ACC112 (cell line): ENCODE measurements at regions not wholly inside any gene's neighbourhood (a gene's known extent, or its start where the extent isn't known, plus 50 kb on each side); places are given as distances from the start of the nearest gene placed in this dataset.

Experiments
- H2AFZ ChIP-seq: fragments of 200-600 bp; sonication (generic); one replicate; pipeline ENCODE4 v1.6.0; 2017; ENCODE audit warnings: antibody characterized with exemption, low read length; ENCODE audit not compliant: unreplicated experiment
- H3K27ac ChIP-seq: fragments of 200-600 bp; sonication (generic); 2 replicates; pipeline ENCODE4 v1.5.1; 2014; ENCODE audit warnings: low read depth, mild to moderate bottlenecking, antibody characterized with exemption, low read length, moderate library complexity
- H3K27me3 ChIP-seq: fragments of 200-600 bp; sonication (generic); 2 replicates; pipeline ENCODE4 v1.6.1; 2014; ENCODE audit warnings: mild to moderate bottlenecking, antibody characterized with exemption, low read length, moderate library complexity, mixed read lengths; ENCODE audit not compliant: insufficient read depth
- H3K36me3 ChIP-seq: fragments of 200-600 bp; sonication (generic); 2 replicates; pipeline ENCODE4 v1.6.1; 2016; ENCODE audit warnings: mild to moderate bottlenecking, antibody characterized with exemption, low read length, moderate library complexity, mixed read lengths; ENCODE audit not compliant: insufficient read depth
- H3K4me1 ChIP-seq: fragments of 200-600 bp; sonication (generic); one replicate; pipeline ENCODE4 v1.6.1; 2016; ENCODE audit warnings: low read length, mixed read lengths; ENCODE audit not compliant: insufficient read depth, unreplicated experiment, control insufficient read depth
- H3K4me3 ChIP-seq: fragments of 200-600 bp; sonication (generic); 2 replicates; pipeline ENCODE4 v1.5.1; 2014; ENCODE audit warnings: mild to moderate bottlenecking, low read depth, low read length
- H3K79me2 ChIP-seq: fragments of 200-600 bp; sonication (generic); one replicate; pipeline ENCODE4 v1.6.0; 2016; ENCODE audit warnings: low read length; ENCODE audit not compliant: control insufficient read depth, unreplicated experiment, insufficient read depth

GRCh38 chr6:103937389-103937788 is 922.3 kb downstream of the HACE1 start:
- no peak overlapping the region for H3K27ac ChIP-seq
- no peak overlapping the region for H2AFZ ChIP-seq
- no peaks in the 10 kb centered on the region for H3K79me2 ChIP-seq
- no peaks in the 10 kb centered on the region for H3K4me1 ChIP-seq
- H3K36me3 ChIP-seq = no peaks in the 10 kb centered on the region
- H3K27me3 ChIP-seq = no peaks in the 10 kb centered on the region
- H3K4me3 ChIP-seq = no peak overlapping the region

GRCh38 chr6:103925317-103925716 is 934.4 kb downstream of the HACE1 start:
- H2AFZ ChIP-seq = no peak overlapping the region
- no peak overlapping the region for H3K4me3 ChIP-seq
- no peaks in the 10 kb centered on the region for H3K27me3 ChIP-seq
- H3K36me3 ChIP-seq = no peaks in the 10 kb centered on the region
- no peaks in the 10 kb centered on the region for H3K4me1 ChIP-seq
- no peaks in the 10 kb centered on the region for H3K79me2 ChIP-seq
- H3K27ac ChIP-seq = no peak overlapping the region

DNA sequence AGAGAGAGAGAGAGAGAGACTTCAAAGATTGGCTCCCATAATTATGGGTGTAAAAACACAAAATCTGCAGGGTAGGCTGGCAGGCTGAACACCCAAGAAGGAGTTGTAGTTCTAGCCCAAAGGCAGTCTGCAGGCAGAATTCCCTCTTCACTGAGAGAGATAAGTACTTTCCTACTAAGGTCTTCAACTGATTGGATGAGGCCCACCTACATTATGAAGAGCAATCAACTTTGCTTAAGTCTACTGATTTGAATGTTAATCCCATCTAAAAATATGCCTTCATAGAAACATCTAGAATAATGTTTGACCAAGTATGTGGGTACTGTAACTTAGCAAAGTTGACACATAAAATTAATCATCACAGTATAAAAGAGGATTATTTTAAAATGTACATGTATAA is 949.7 kb downstream of the HACE1 start:
- no peak overlapping the region for H3K4me3 ChIP-seq
- no peaks in the 10 kb centered on the region for H3K79me2 ChIP-seq
- no peak overlapping the region for H3K27ac ChIP-seq
- H2AFZ ChIP-seq = no peak overlapping the region
- no peaks in the 10 kb centered on the region for H3K27me3 ChIP-seq
- no peaks in the 10 kb centered on the region for H3K4me1 ChIP-seq
- no peaks in the 10 kb centered on the region for H3K36me3 ChIP-seq

- H3K4me1 ChIP-seq = no peaks in the 10 kb centered on the region
- H3K4me3 ChIP-seq = no peak overlapping the region
- no peak overlapping the region for H2AFZ ChIP-seq
- H3K79me2 ChIP-seq = no peaks in the 10 kb centered on the region
- H3K27me3 ChIP-seq = no peaks in the 10 kb centered on the region
- H3K27ac ChIP-seq = no peak overlapping the region
- H3K36me3 ChIP-seq = no peaks in the 10 kb centered on the region
Observed at GRCh38 chr6:103908898-103909297, 950.8 kb downstream of the HACE1 start.

DNA sequence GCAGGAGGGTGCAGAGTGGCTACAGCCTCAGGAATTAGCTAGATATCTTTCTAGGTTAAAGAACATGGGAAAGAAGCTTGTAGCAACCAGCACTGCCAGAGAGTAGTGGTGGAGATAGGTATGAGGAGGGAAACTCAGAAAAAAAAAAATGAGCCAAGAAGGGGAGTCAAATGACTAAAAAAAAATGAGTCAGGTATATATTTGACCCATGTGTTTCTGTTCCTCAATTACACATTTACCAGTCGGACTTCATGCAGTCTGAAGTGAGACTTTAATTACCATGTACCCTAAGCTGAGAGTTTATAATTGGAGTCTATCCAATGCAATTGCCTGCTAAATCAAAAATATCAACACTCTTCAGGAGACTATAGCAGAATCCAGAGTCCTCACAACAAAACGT is 964.6 kb downstream of the HACE1 start:
- no peak overlapping the region for H3K27ac ChIP-seq
- H3K79me2 ChIP-seq = no peaks in the 10 kb centered on the region
- no peaks in the 10 kb centered on the region for H3K27me3 ChIP-seq
- no peak overlapping the region for H3K4me3 ChIP-seq
- H2AFZ ChIP-seq = no peak overlapping the region
- H3K36me3 ChIP-seq = no peaks in the 10 kb centered on the region
- no peaks in the 10 kb centered on the region for H3K4me1 ChIP-seq

DNA sequence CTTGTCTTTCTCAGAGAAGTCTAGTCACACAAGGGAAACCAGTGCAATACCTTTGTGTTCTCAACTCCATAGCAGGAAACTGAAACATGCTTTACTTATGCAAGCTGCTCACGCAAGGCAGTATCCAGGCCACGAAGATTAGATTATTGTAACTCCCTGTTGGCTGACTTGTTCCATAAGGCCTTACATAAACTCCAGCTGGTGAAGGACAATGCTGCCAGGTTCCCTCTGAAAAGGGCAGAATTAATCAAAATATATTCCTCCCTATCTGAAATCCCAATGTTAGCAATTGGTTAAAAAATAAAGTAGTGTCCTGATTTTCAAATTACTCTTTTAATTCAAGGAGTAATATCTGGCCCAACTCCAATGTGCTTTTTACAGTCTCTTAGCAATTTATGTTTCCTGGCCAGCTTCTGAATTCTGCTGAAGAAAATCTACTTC is 966.6 kb downstream of the HACE1 start:
- Histone ChIP-seq H3K4me1 (no peaks in the 10 kb centered on the region), H3K79me2 (no peaks in the 10 kb centered on the region), H3K27ac (peak overlapping the region; percentile 57), H2AFZ (no peak overlapping the region), H3K36me3 (no peaks in the 10 kb centered on the region), H3K4me3 (no peak overlapping the region), H3K27me3 (no peaks in the 10 kb centered on the region)

DNA sequence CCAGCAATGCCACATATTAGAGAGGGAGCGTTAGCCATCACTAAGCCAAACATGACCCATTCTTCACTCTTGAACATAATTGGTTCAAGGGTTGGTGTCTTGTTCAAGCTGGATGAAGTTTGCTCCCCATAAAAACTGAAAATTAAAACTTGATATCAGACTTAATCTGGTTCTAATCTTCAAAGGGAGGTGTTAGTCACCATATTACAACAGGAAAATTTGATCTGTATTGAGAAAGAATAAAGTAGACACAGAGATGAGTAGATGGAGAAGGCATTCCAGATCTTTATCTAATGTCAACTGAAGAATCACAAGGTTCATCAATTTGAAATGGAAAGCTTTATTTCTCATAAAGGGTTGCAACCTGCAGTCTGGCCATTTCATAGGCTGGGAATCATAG is 972.8 kb downstream of the HACE1 start:
- Histone ChIP-seq H2AFZ (no peak overlapping the region), H3K27me3 (no peaks in the 10 kb centered on the region), H3K27ac (no peak overlapping the region), H3K79me2 (no peaks in the 10 kb centered on the region), H3K36me3 (no peaks in the 10 kb centered on the region), H3K4me1 (no peaks in the 10 kb centered on the region), H3K4me3 (no peak overlapping the region)

DNA sequence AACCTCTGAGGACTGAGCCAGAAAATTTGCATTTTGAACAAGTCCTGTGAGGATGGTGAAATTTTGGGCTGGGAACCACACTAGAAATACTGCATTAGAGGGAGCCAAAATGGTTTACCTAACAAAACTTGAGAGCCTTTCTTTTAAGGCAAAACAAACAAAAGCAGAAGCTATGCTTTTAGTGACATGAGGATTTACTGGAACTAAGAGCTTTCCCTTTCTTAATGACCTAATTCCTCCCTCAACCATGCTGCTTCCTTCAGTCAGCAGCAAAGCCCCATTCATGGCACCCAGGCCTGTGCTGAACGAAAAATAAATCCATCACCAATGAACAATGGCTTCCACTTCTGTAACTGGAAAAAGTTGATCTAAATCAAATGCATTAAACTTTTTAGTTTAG is 974.3 kb downstream of the HACE1 start:
- Histone ChIP-seq H3K79me2 (no peaks in the 10 kb centered on the region), H3K4me3 (no peak overlapping the region), H3K4me1 (no peaks in the 10 kb centered on the region), H2AFZ (no peak overlapping the region), H3K27me3 (no peaks in the 10 kb centered on the region), H3K27ac (no peak overlapping the region), H3K36me3 (no peaks in the 10 kb centered on the region)

DNA sequence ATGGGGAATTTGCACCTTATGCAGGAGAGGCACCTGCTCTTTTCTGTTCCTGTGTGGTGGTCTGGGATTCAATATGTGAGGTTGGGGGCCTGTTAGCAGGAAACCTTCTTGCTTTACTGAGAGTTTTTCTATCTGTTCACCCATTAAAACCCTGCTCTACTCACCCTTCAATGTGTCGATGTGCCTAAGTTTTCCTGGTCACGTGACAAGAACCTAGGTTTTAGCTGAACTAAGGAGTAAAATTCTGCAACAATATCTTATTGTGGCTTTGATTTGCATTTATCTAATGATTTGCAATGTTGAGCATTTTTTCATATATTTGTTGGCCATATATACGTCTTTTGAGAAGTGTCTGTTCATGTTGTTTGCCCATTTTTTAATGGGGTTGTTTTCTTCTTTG is 979.9 kb downstream of the HACE1 start:
- H3K27me3 ChIP-seq = no peaks in the 10 kb centered on the region
- no peak overlapping the region for H3K27ac ChIP-seq
- no peak overlapping the region for H3K4me3 ChIP-seq
- no peaks in the 10 kb centered on the region for H3K4me1 ChIP-seq
- H3K36me3 ChIP-seq = no peaks in the 10 kb centered on the region
- no peak overlapping the region for H2AFZ ChIP-seq
- H3K79me2 ChIP-seq = no peaks in the 10 kb centered on the region

DNA sequence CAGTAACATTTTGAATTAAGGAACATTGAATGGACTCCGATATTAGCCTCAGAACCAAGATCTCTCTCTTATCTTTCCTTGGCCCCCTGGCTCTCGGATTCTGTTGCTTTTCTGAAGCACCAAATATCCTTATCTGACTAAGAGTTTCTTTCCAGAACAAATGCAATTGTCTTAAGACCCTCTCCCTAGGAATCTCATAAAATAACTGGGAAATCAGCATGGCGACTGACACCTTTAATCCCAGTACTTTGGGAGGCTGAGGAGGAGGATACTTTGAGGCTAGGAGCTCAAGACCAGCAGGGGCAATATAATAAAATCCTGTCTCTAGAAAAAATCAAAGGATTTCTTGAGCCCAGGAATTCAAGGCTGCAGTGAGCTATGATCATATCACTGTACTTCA is 984.5 kb downstream of the HACE1 start:
- Histone ChIP-seq H3K36me3 (no peaks in the 10 kb centered on the region), H3K27ac (no peak overlapping the region), H3K79me2 (no peaks in the 10 kb centered on the region), H3K4me1 (no peaks in the 10 kb centered on the region), H3K27me3 (no peaks in the 10 kb centered on the region), H2AFZ (no peak overlapping the region), H3K4me3 (no peak overlapping the region)

GRCh38 chr6:103874575-103874974 is 985.1 kb downstream of the HACE1 start:
- Histone ChIP-seq H3K27ac (no peak overlapping the region), H3K27me3 (no peaks in the 10 kb centered on the region), H3K79me2 (no peaks in the 10 kb centered on the region), H2AFZ (no peak overlapping the region), H3K36me3 (no peaks in the 10 kb centered on the region), H3K4me3 (no peak overlapping the region), H3K4me1 (no peaks in the 10 kb centered on the region)

DNA sequence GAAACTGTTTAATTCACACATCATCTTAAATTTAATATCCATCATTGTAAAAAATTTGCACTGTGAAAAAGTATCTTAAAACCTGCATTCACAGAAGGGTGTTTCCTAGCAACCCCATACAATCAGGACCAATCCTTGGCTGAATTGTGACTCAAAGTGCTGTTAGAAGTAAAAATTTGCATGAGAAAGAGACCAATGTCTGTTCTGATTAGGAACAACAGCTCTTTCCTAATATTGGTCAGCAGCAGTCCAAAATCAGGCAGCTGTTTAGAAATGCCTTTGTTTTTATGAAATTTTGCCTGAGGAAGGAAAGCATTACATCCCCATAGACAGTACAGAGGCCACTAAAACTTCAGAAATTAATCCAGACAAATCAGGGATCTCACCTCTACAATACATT is 987.0 kb downstream of the HACE1 start:
- Histone ChIP-seq H3K4me1 (no peaks in the 10 kb centered on the region), H3K27ac (no peak overlapping the region), H3K27me3 (no peaks in the 10 kb centered on the region), H3K79me2 (no peaks in the 10 kb centered on the region), H3K36me3 (no peaks in the 10 kb centered on the region), H3K4me3 (no peak overlapping the region), H2AFZ (no peak overlapping the region)
